ENCODE measurements at regions not wholly inside any gene's neighbourhood (a gene's known extent, or its start where the extent isn't known, plus 50 kb on each side); places are given as distances from the start of the nearest gene placed in this dataset.
A peak's percentile ranks its signal among the peaks of the same experiment; 100 is the strongest.
"Not testable (repeated sequence)": the region's sequence is repeated elsewhere in the genome, so short reads cannot be mapped to it uniquely, and the experiment has no call there.

GRCh38 chr7:115226410-115226809, 304.5 kb downstream of the MDFIC start:
- Mint-ChIP-seq H3K9me3 (no peaks in the 10 kb centered on the region), H3K4me1 (peaks cover 5 to 20% (median 7%) of the 10 kb centered on the region in 4 donors), H3K27me3 (peaks cover 0 to 12% (median 0%) of the 10 kb centered on the region in 5 donors), H3K4me3 (no peak overlapping the region), H3K27ac (no peak overlapping the region), H3K36me3 (no peaks in the 10 kb centered on the region)
- ATAC-seq (no peak), DNase-seq (no peak)
- POLR2A ChIA-PET = no interaction called here

GRCh38 chr7:115224922-115225321, 303.0 kb downstream of the MDFIC start:
- no peak overlapping the region for H3K27ac Mint-ChIP-seq

GRCh38 chr7:115223959-115224358, 302.1 kb downstream of the MDFIC start:
- Mint-ChIP-seq H3K9me3 (no peaks in the 10 kb centered on the region), H3K36me3 (no peaks in the 10 kb centered on the region), H3K27me3 (peaks cover 0 to 12% (median 0%) of the 10 kb centered on the region in 5 donors), H3K4me3 (no peak overlapping the region), H3K27ac (no peak overlapping the region), H3K4me1 (peaks cover 0 to 2% (median 0%) of the 10 kb centered on the region in 4 donors)
- POLR2A ChIA-PET = no interaction called here
- no peak for DNase-seq
- ATAC-seq = no peak

More at GRCh38 chr7:115224922-115225321, 303.0 kb downstream of the MDFIC start:
- POLR2A ChIA-PET = no interaction called here
- Mint-ChIP-seq H3K4me1 (peaks cover 2 to 11% (median 7%) of the 10 kb centered on the region in 4 donors), H3K4me3 (no peak overlapping the region), H3K9me3 (no peaks in the 10 kb centered on the region), H3K27me3 (peaks cover 0 to 12% (median 0%) of the 10 kb centered on the region in 5 donors), H3K36me3 (no peaks in the 10 kb centered on the region)
- ATAC-seq (no peak), DNase-seq (no peak)

GRCh38 chr7:115221456-115221855, 299.6 kb downstream of the MDFIC start:
- Mint-ChIP-seq H3K9me3 (no peaks in the 10 kb centered on the region), H3K27ac (no peak overlapping the region), H3K27me3 (peaks cover 0 to 12% (median 0%) of the 10 kb centered on the region in 5 donors), H3K36me3 (no peaks in the 10 kb centered on the region), H3K4me1 (no peaks in the 10 kb centered on the region), H3K4me3 (no peak overlapping the region)
- ATAC-seq (no peak), DNase-seq (no peak)
- POLR2A ChIA-PET = no interaction called here

GRCh38 chr7:115218076-115218475, 296.2 kb downstream of the MDFIC start:
- H3K27me3 Mint-ChIP-seq = peaks cover 0 to 3% (median 0%) of the 10 kb centered on the region in 5 donors
- no peak overlapping the region for H3K4me3 Mint-ChIP-seq
- POLR2A ChIA-PET = no interaction called here
- H3K9me3 Mint-ChIP-seq = no peaks in the 10 kb centered on the region
- no peak overlapping the region for H3K27ac Mint-ChIP-seq
- no peaks in the 10 kb centered on the region for H3K36me3 Mint-ChIP-seq
- no peaks in the 10 kb centered on the region for H3K4me1 Mint-ChIP-seq
- DNase-seq = no peak
- no peak for ATAC-seq

GRCh38 chr7:115217373-115217772, 295.5 kb downstream of the MDFIC start:
- Mint-ChIP-seq H3K27me3 (peaks cover 0 to 10% (median 2%) of the 10 kb centered on the region in 5 donors), H3K4me1 (no peaks in the 10 kb centered on the region), H3K27ac (peak overlapping the region in 1 of 10 donors; percentile 4), H3K36me3 (no peaks in the 10 kb centered on the region), H3K4me3 (no peak overlapping the region), H3K9me3 (no peaks in the 10 kb centered on the region)
- no peak for ATAC-seq
- POLR2A ChIA-PET = no interaction called here
- peak in 1 of 10 donors; percentile 11 for DNase-seq

- POLR2A ChIA-PET = no interaction called here
- Mint-ChIP-seq H3K9me3 (no peaks in the 10 kb centered on the region), H3K4me3 (no peak overlapping the region), H3K4me1 (no peaks in the 10 kb centered on the region), H3K27me3 (peaks cover 0 to 16% (median 6%) of the 10 kb centered on the region in 5 donors), H3K27ac (peak overlapping the region in 1 of 10 donors; percentile 4), H3K36me3 (no peaks in the 10 kb centered on the region)
- ATAC-seq (no peak), DNase-seq (no peak)
These were observed 294.8 kb downstream of the MDFIC start for GRCh38 chr7:115216652-115217051.

- Mint-ChIP-seq H3K27me3 (peaks cover 0 to 16% (median 7%) of the 10 kb centered on the region in 5 donors), H3K9me3 (peaks cover 0 to 12% (median 6%) of the 10 kb centered on the region in 9 donors), H3K27ac (no peak overlapping the region), H3K4me3 (no peak overlapping the region), H3K4me1 (peaks cover 0 to 2% (median 0%) of the 10 kb centered on the region in 4 donors), H3K36me3 (peaks cover 0 to 7% (median 0%) of the 10 kb centered on the region in 3 donors)
- POLR2A ChIA-PET = no interaction called here
- ATAC-seq (no peak), DNase-seq (no peak)
These were observed 289.3 kb downstream of the MDFIC start for GRCh38 chr7:115211171-115211570.

- Mint-ChIP-seq H3K36me3 (peaks cover 0 to 7% (median 3%) of the 10 kb centered on the region in 3 donors), H3K4me3 (no peak overlapping the region), H3K9me3 (peaks cover 0 to 18% (median 8%) of the 10 kb centered on the region in 9 donors), H3K27ac (no peak overlapping the region), H3K27me3 (peaks cover 0 to 16% (median 7%) of the 10 kb centered on the region in 5 donors), H3K4me1 (peaks cover 0 to 2% (median 0%) of the 10 kb centered on the region in 4 donors)
- POLR2A ChIA-PET = no interaction called here
- ATAC-seq = no peak
- no peak for DNase-seq
These were observed 288.7 kb downstream of the MDFIC start for GRCh38 chr7:115210552-115210951.

GRCh38 chr7:115208710-115209560, 287.0 kb downstream of the MDFIC start:
- H3K4me3 Mint-ChIP-seq = no peak overlapping the region
- peaks cover 0 to 24% (median 10%) of the 10 kb centered on the region in 9 donors for H3K9me3 Mint-ChIP-seq
- POLR2A ChIA-PET = no interaction called here
- DNase-seq (no peak), ATAC-seq (no peak)
- H3K4me1 Mint-ChIP-seq = peaks cover 0 to 2% (median 0%) of the 10 kb centered on the region in 4 donors
- peaks cover 0 to 7% (median 3%) of the 10 kb centered on the region in 3 donors for H3K36me3 Mint-ChIP-seq
- H3K27ac Mint-ChIP-seq = no peak overlapping the region
- peaks cover 0 to 16% (median 7%) of the 10 kb centered on the region in 5 donors for H3K27me3 Mint-ChIP-seq

GRCh38 chr7:115206374-115206773, 284.5 kb downstream of the MDFIC start:
- H3K36me3 Mint-ChIP-seq, POLR2A ChIA-PET, DNase-seq, ATAC-seq, H3K4me3 Mint-ChIP-seq, H3K27me3 Mint-ChIP-seq, H3K27ac Mint-ChIP-seq, H3K4me1 Mint-ChIP-seq: not testable (repeated sequence)
- H3K9me3 Mint-ChIP-seq = peaks cover 0 to 24% (median 10%) of the 10 kb centered on the region in 9 donors

- POLR2A ChIA-PET = no interaction called here
- no peak for DNase-seq
- ATAC-seq = no peak
- Mint-ChIP-seq H3K4me3 (no peak overlapping the region), H3K4me1 (peaks cover 0 to 2% (median 0%) of the 10 kb centered on the region in 4 donors), H3K36me3 (no peaks in the 10 kb centered on the region), H3K27me3 (no peaks in the 10 kb centered on the region), H3K27ac (no peak overlapping the region), H3K9me3 (no peaks in the 10 kb centered on the region)
These were observed 276.2 kb downstream of the MDFIC start for GRCh38 chr7:115198143-115198542.

GRCh38 chr7:115195208-115195607, 273.3 kb downstream of the MDFIC start:
- no peak overlapping the region for H3K4me3 Mint-ChIP-seq
- DNase-seq (no peak), ATAC-seq (no peak)
- peaks cover 0 to 2% (median 0%) of the 10 kb centered on the region in 4 donors for H3K4me1 Mint-ChIP-seq
- H3K9me3 Mint-ChIP-seq = no peaks in the 10 kb centered on the region
- H3K36me3 Mint-ChIP-seq = no peaks in the 10 kb centered on the region
- H3K27me3 Mint-ChIP-seq = no peaks in the 10 kb centered on the region
- H3K27ac Mint-ChIP-seq = no peak overlapping the region
- POLR2A ChIA-PET = no interaction called here

Data from naive thymus-derived CD8-positive, alpha-beta T cell (primary cell).